CD14-positive monocyte (primary cell): ENCODE measurements at regions not wholly inside any gene's neighbourhood (a gene's known extent, or its start where the extent isn't known, plus 50 kb on each side); places are given as distances from the start of the nearest gene placed in this dataset.

Experiments used
- DNase-seq, 3 donors: peaks; one replicate each; pipeline ENCODE4 v3.0.0-alpha.2; 2011 to 2022
- H2AFZ ChIP-seq: 2 replicates; pipeline ENCODE4 v1.6.0; 2012; ENCODE audit warnings: mild to moderate bottlenecking, low read depth, low read length, inconsistent platforms; ENCODE audit not compliant: insufficient read depth, poor library complexity, severe bottlenecking
- H3K27ac ChIP-seq, 2 donors: 1 replicate in 1 of 2; 2 replicates in 1 of 2; pipeline ENCODE4 v1.5.1; 2012 to 2013; ENCODE audit warnings: low read length in 2 of 2, control low read depth in 1 of 2, inconsistent platforms in 1 of 2, low read depth in 1 of 2, mild to moderate bottlenecking in 1 of 2
- H3K27me3 ChIP-seq, 2 donors: one replicate each; pipeline versions ENCODE4 v1.6.0 to v1.6.1; 2011 to 2013; ENCODE audit warnings: low read length in 2 of 2; ENCODE audit not compliant: control insufficient read depth in 2 of 2, insufficient read depth in 2 of 2
- H3K36me3 ChIP-seq, 2 donors: replicated peaks in 1 of 2; 1 replicate in 1 of 2; 2 replicates in 1 of 2; pipeline versions ENCODE4 v1.5.1 to v1.6.1; 2012 to 2013; ENCODE audit warnings: low read length in 2 of 2, control low read depth in 1 of 2, inconsistent platforms in 1 of 2, mild to moderate bottlenecking in 1 of 2; ENCODE audit not compliant: insufficient read depth in 2 of 2, control insufficient read depth in 1 of 2
- H3K4me1 ChIP-seq, 2 donors: 1 replicate in 1 of 2; 2 replicates in 1 of 2; pipeline versions ENCODE4 v1.5.1 to v1.6.1; 2012 to 2013; ENCODE audit warnings: low read length in 2 of 2, control low read depth in 1 of 2, inconsistent platforms in 1 of 2, mild to moderate bottlenecking in 1 of 2, moderate library complexity in 1 of 2; ENCODE audit not compliant: insufficient read depth in 2 of 2, control insufficient read depth in 1 of 2
- H3K4me2 ChIP-seq: replicated peaks from 2 replicates; pipeline ENCODE3; 2012; ENCODE audit warnings: low read length, moderate library complexity, mild to moderate bottlenecking; ENCODE audit not compliant: poor library complexity, severe bottlenecking; ENCODE audit errors: extremely low read depth
- H3K4me3 ChIP-seq, 3 experiments: fragments of 200-600 bp in 1 of 3; sonication (generic) in 1 of 3; replicated peaks in 1 of 3; 1 replicate in 2 of 3; 2 replicates in 1 of 3; pipeline ENCODE4 v1.5.1; 2011 to 2013; ENCODE audit warnings: low read length in 3 of 3, mild to moderate bottlenecking in 3 of 3, control low read depth in 2 of 3, low read depth in 2 of 3, inconsistent platforms in 1 of 3, moderate library complexity in 1 of 3
- H3K79me2 ChIP-seq: 2 replicates; pipeline ENCODE4 v1.6.0; 2012; ENCODE audit warnings: mild to moderate bottlenecking, control low read depth, inconsistent platforms, low read length, moderate library complexity; ENCODE audit not compliant: insufficient read depth
- H3K9ac ChIP-seq: 2 replicates; pipeline ENCODE4 v1.6.0; 2017; ENCODE audit warnings: low read length, mild to moderate bottlenecking; ENCODE audit not compliant: insufficient read depth, poor library complexity, severe bottlenecking
- H3K9me3 ChIP-seq, 2 donors: replicated peaks in 1 of 2; 1 replicate in 1 of 2; 2 replicates in 1 of 2; pipeline versions ENCODE4 v1.5.1 to v1.6.1; 2012 to 2013; ENCODE audit warnings: low read length in 2 of 2, control low read depth in 1 of 2; ENCODE audit not compliant: control insufficient read depth in 1 of 2, insufficient read depth in 1 of 2
- H4K20me1 ChIP-seq: 2 replicates; pipeline ENCODE4 v1.6.0; 2012; ENCODE audit warnings: mild to moderate bottlenecking, low read length, control low read depth, moderate library complexity; ENCODE audit not compliant: insufficient read depth
- H3K27ac Mint-ChIP-seq, 7 donors: one replicate each; pipeline ENCODE4 v1.8.0; 2020; ENCODE audit warnings: mild to moderate bottlenecking in 7 of 7, mixed read lengths in 7 of 7, moderate library complexity in 6 of 7, inconsistent platforms in 2 of 7
- H3K27me3 Mint-ChIP-seq, 3 donors: one replicate each; pipeline ENCODE4 v1.8.0; 2021 to 2022; ENCODE audit warnings: low read depth in 3 of 3, mild to moderate bottlenecking in 3 of 3, mixed read lengths in 3 of 3, moderate library complexity in 3 of 3, inconsistent platforms in 1 of 3
- H3K36me3 Mint-ChIP-seq, 2 donors: one replicate each; pipeline ENCODE4 v1.8.0; 2020; ENCODE audit warnings: mixed read lengths in 2 of 2, inconsistent platforms in 1 of 2, mild to moderate bottlenecking in 1 of 2
- H3K4me1 Mint-ChIP-seq: one replicate; pipeline ENCODE4 v1.8.0; 2020; ENCODE audit warnings: mild to moderate bottlenecking, mixed read lengths
- H3K4me3 Mint-ChIP-seq, 2 donors: one replicate each; pipeline ENCODE4 v1.8.0; 2020; ENCODE audit warnings: mild to moderate bottlenecking in 2 of 2, mixed read lengths in 2 of 2, moderate library complexity in 1 of 2
- H3K9me3 Mint-ChIP-seq, 7 donors: one replicate each; pipeline ENCODE4 v1.8.0; 2020 to 2022; ENCODE audit warnings: mixed read lengths in 7 of 7, mild to moderate bottlenecking in 6 of 7, moderate library complexity in 6 of 7, inconsistent platforms in 2 of 7
- CTCF ChIP-seq: fragments of 200-600 bp; IDR thresholded peaks from one replicate; pipeline ENCODE4 v1.8.0; 2022; ENCODE audit warnings: antibody characterized with exemption, mild to moderate bottlenecking
- WGBS: methylation state at CpG from one replicate; pipeline ENCODE4 v1.1.5; 2013; ENCODE audit warnings: missing lambda C conversion rate; ENCODE audit not compliant: insufficient coverage; 5-methylcytosine and 5-hydroxymethylcytosine counted together
- intact Hi-C, 2 donors: fragments of 100-400 bp; cut with micrococcal nuclease; formaldehyde crosslinking; loops; one replicate each; pipeline versions ENCODE4 v1.15.0 to v1.15.1; 2023

- no peak for TF ChIP-seq CTCF
- Mint-ChIP-seq H3K9me3 (no peaks in the 10 kb centered on the region), H3K4me1 (no peaks in the 10 kb centered on the region), H3K4me3 (no peak overlapping the region), H3K27ac (no peak overlapping the region), H3K27me3 (peaks cover 3 to 18% (median 8%) of the 10 kb centered on the region in 3 donors), H3K36me3 (no peaks in the 10 kb centered on the region)
- H2AFZ ChIP-seq, result no peak overlapping the region
- H4K20me1 ChIP-seq, result no peaks in the 10 kb centered on the region
- DNase-seq, result no peak
- intact Hi-C loops, result no loop called here
- H3K79me2 ChIP-seq, result no peaks in the 10 kb centered on the region
- H3K4me1 ChIP-seq, result no peaks in the 10 kb centered on the region
- H3K9ac ChIP-seq, result no peak overlapping the region
- H3K4me2 ChIP-seq, result no peak overlapping the region
- H3K9me3 ChIP-seq, result no peaks in the 10 kb centered on the region
- no peaks in the 10 kb centered on the region for H3K36me3 ChIP-seq
- no peak overlapping the region for H3K4me3 ChIP-seq
- no CpG with 5 or more reads among the region's 1 CpG for WGBS
- H3K27ac ChIP-seq, result no peak overlapping the region
- no peaks in the 10 kb centered on the region for H3K27me3 ChIP-seq
Measured at GRCh38 chr16:79388396-79388795, 212.1 kb downstream of the MAF start.

GRCh38 chr16:79386299-79386698 is 214.2 kb downstream of the MAF start:
- Mint-ChIP-seq H3K4me3 (no peak overlapping the region), H3K9me3 (no peaks in the 10 kb centered on the region), H3K36me3 (no peaks in the 10 kb centered on the region), H3K27me3 (peaks cover 4 to 6% (median 5%) of the 10 kb centered on the region in 3 donors), H3K4me1 (peaks cover 10% of the 10 kb centered on the region), H3K27ac (no peak overlapping the region)
- Histone ChIP-seq H3K4me3 (no peak overlapping the region), H2AFZ (no peak overlapping the region), H3K9me3 (no peaks in the 10 kb centered on the region), H3K4me1 (peaks cover 7 to 10% of the 10 kb centered on the region in 2 donors), H3K9ac (no peak overlapping the region), H4K20me1 (no peaks in the 10 kb centered on the region), H3K4me2 (no peak overlapping the region), H3K36me3 (no peaks in the 10 kb centered on the region), H3K27me3 (no peaks in the 10 kb centered on the region), H3K79me2 (no peaks in the 10 kb centered on the region), H3K27ac (no peak overlapping the region)
- TF ChIP-seq CTCF, result no peak
- no peak for DNase-seq
- intact Hi-C loops, result no loop called here
- WGBS, result 100% methylated on average over 1 of the region's 7 CpGs
